Astrocyte of the hippocampus (primary cell): ENCODE measurements at regions not wholly inside any gene's neighbourhood (a gene's known extent, or its start where the extent isn't known, plus 50 kb on each side); places are given as distances from the start of the nearest gene placed in this dataset.

Experiments used
- DNase-seq: peaks from one replicate; pipeline ENCODE4 v3.0.0; 2011; ENCODE audit warnings: low read depth, low spot score

- no peak for DNase-seq
These were observed 724.5 kb downstream of the NCAM2 start for GRCh38 chr21:21722731-21723130.

- DNase-seq: no peak
These were observed 732.3 kb downstream of the NCAM2 start for GRCh38 chr21:21730512-21730911.

- DNase-seq: no peak
These were observed 733.4 kb downstream of the NCAM2 start for GRCh38 chr21:21731626-21732025.

- no peak for DNase-seq
These were observed 735.9 kb downstream of the NCAM2 start for GRCh38 chr21:21734088-21734487.

- no peak for DNase-seq
These were observed 739.0 kb downstream of the NCAM2 start for GRCh38 chr21:21737186-21737585.

- no peak for DNase-seq
These were observed 742.0 kb downstream of the NCAM2 start for GRCh38 chr21:21740207-21740606.

- DNase-seq: no peak
These were observed 752.1 kb downstream of the NCAM2 start for GRCh38 chr21:21750124-21750825.

GRCh38 chr21:21751286-21751685 is 753.1 kb downstream of the NCAM2 start:
- DNase-seq: no peak

- no peak for DNase-seq
These were observed 764.6 kb downstream of the NCAM2 start for GRCh38 chr21:21762855-21763254.

- no peak for DNase-seq
These were observed 766.1 kb downstream of the NCAM2 start for GRCh38 chr21:21764281-21764680.

GRCh38 chr21:21767276-21767675 is 769.1 kb downstream of the NCAM2 start:
- no peak for DNase-seq

- no peak for DNase-seq
These were observed 790.4 kb downstream of the NCAM2 start for GRCh38 chr21:21788591-21788990.

- no peak for DNase-seq
These were observed 803.7 kb downstream of the NCAM2 start for GRCh38 chr21:21801921-21802320.

GRCh38 chr21:21806711-21807597 is 808.7 kb downstream of the NCAM2 start:
- DNase-seq: no peak

GRCh38 chr21:21807598-21807903 is 809.3 kb downstream of the NCAM2 start:
- no peak for DNase-seq

- DNase-seq: no peak
These were observed 815.1 kb downstream of the NCAM2 start for GRCh38 chr21:21813289-21813688.

- DNase-seq: no peak
These were observed 815.7 kb downstream of the NCAM2 start for GRCh38 chr21:21813934-21814333.

- DNase-seq: no peak
These were observed 818.6 kb downstream of the NCAM2 start for GRCh38 chr21:21816778-21817177.

GRCh38 chr21:21818898-21819297 is 820.7 kb downstream of the NCAM2 start:
- DNase-seq: no peak

- DNase-seq: no peak
These were observed 829.9 kb downstream of the NCAM2 start for GRCh38 chr21:21828130-21828529.

- no peak for DNase-seq
These were observed 832.8 kb downstream of the NCAM2 start for GRCh38 chr21:21831036-21831435.

GRCh38 chr21:21845901-21846300 is 847.7 kb downstream of the NCAM2 start:
- DNase-seq: no peak

GRCh38 chr21:21851205-21851604 is 853.0 kb downstream of the NCAM2 start:
- no peak for DNase-seq
